ENCODE measurements at regions not wholly inside any gene's neighbourhood (a gene's known extent, or its start where the extent isn't known, plus 50 kb on each side); places are given as distances from the start of the nearest gene placed in this dataset.

DNA sequence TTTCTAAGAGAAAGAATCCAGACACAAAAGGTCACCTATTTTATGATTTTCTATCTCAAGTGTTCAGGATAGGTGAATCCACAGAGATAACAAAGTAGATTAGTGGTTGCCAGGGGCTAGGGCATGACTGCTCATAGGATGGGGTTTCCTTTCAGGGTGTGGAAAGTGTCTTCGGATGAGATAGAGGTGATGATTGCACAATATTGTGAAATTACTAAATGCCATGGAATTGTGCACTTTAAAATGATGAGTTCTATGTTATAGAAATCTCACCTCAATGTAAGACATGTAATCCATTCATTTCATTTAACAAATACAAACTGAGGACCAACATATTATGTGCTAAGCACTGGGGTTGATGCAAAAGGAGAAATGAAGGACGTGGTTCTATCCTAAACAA lies 76.4 kb upstream of the GALNT17 start:
- TF ChIP-seq, protein P1, sequence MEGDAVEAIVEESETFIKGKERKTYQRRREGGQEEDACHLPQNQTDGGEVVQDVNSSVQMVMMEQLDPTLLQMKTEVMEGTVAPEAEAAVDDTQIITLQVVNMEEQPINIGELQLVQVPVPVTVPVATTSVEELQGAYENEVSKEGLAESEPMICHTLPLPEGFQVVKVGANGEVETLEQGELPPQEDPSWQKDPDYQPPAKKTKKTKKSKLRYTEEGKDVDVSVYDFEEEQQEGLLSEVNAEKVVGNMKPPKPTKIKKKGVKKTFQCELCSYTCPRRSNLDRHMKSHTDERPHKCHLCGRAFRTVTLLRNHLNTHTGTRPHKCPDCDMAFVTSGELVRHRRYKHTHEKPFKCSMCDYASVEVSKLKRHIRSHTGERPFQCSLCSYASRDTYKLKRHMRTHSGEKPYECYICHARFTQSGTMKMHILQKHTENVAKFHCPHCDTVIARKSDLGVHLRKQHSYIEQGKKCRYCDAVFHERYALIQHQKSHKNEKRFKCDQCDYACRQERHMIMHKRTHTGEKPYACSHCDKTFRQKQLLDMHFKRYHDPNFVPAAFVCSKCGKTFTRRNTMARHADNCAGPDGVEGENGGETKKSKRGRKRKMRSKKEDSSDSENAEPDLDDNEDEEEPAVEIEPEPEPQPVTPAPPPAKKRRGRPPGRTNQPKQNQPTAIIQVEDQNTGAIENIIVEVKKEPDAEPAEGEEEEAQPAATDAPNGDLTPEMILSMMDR (IDR thresholded peaks at IDR 0.05) = no peak
- Mint-ChIP-seq H3K4me1 (ENCODE audit: low read depth) (no peaks in the 10 kb centered on the region), H3K27ac (ENCODE audit: unreplicated experiment) (no peak overlapping the region), H3K36me3 (ENCODE audit: low read depth) (peaks cover 1% of the 10 kb centered on the region), H3K4me3 (ENCODE audit: unreplicated experiment) (no peak overlapping the region), H3K9me3 (ENCODE audit: low read depth) (peaks cover 26% of the 10 kb centered on the region), H3K27me3 (ENCODE audit: low read depth) (no peaks in the 10 kb centered on the region)
- DNase-seq (ENCODE audit: low spot score) = no peak

DNA sequence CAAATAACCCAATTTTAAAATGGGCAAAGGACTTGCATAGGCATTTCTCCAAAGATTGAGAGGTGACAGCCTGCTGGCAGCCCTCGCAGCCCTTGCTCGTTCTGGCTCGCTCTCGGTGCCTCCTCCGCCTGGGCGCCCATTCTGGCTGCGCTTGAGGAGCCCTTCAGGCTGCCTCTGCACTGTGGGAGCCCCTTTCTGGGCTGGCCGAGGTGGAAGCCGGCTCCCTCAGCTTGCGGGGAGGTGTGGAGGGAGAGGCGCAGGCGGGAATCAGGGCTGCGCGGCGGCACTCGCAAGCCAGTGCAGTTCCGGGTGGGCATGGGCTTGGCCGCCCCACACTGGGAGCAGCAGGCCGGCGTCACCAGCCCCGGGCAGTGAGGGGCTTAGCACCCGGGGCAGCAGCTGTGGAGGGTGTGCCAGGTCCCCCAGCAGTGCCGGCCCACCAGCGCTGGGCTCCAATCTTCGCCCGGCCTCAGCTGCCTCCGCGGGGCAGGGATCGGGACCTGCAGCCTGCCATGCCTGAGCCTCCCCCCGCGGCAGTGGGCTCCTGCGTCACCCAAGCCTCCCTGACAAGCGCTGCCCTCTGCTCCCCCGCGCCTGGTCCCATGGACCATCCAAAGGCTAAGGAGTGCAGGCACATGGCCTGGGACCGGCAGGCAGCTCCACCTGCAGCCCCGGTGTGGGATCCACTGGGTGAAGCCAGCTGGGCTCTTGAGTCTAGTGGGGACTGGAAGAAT lies 54.0 kb upstream of the GALNT17 start:
- H3K27me3 Mint-ChIP-seq (ENCODE audit: low read depth) = peaks cover 2% of the 10 kb centered on the region
- no peak overlapping the region for H3K27ac Mint-ChIP-seq (ENCODE audit: unreplicated experiment)
- TF ChIP-seq, protein P1 (IDR thresholded peaks at IDR 0.05) = no peak
- peaks cover 5% of the 10 kb centered on the region for H3K36me3 Mint-ChIP-seq (ENCODE audit: low read depth)
- DNase-seq (ENCODE audit: low spot score) = peak; percentile 84
- no peak overlapping the region for H3K4me3 Mint-ChIP-seq (ENCODE audit: unreplicated experiment)
- no peaks in the 10 kb centered on the region for H3K4me1 Mint-ChIP-seq (ENCODE audit: low read depth)
- peaks cover 36% of the 10 kb centered on the region for H3K9me3 Mint-ChIP-seq (ENCODE audit: low read depth)
